ENCODE measurements at regions not wholly inside any gene's neighbourhood (a gene's known extent, or its start where the extent isn't known, plus 50 kb on each side); places are given as distances from the start of the nearest gene placed in this dataset.

DNA sequence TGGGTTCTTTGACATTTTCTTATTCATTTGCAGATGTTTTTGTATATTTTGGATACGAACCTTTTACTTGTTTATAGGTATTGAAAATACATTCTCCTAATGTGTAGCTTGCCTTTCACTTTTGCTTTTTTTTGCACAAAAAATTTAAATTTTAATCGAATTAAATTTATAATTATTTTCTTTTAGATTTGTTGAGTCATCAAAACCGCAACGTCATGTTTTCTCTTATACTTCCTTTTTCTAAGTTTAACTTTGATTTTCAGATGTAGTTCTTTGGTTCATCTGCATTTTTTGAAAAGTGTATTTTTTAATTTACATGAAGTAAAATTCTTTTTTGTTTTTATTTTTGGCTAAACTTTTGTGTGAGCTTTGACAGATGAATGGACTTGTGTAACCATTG is 243.7 kb upstream of the DPYD start:
- Histone ChIP-seq H3K36me3 (ENCODE audit: control insufficient read depth, insufficient read depth, low read length) (no peaks in the 10 kb centered on the region), H3K27me3 (replicated peaks; ENCODE audit: control insufficient read depth, insufficient read depth, low read length) (no peaks in the 10 kb centered on the region), H3K4me3 (replicated peaks; ENCODE audit: low read depth, low read length) (no peak overlapping the region)
- no peak for DNase-seq (ENCODE audit: extremely low read depth, insufficient read length)
- TF ChIP-seq, protein P1, sequence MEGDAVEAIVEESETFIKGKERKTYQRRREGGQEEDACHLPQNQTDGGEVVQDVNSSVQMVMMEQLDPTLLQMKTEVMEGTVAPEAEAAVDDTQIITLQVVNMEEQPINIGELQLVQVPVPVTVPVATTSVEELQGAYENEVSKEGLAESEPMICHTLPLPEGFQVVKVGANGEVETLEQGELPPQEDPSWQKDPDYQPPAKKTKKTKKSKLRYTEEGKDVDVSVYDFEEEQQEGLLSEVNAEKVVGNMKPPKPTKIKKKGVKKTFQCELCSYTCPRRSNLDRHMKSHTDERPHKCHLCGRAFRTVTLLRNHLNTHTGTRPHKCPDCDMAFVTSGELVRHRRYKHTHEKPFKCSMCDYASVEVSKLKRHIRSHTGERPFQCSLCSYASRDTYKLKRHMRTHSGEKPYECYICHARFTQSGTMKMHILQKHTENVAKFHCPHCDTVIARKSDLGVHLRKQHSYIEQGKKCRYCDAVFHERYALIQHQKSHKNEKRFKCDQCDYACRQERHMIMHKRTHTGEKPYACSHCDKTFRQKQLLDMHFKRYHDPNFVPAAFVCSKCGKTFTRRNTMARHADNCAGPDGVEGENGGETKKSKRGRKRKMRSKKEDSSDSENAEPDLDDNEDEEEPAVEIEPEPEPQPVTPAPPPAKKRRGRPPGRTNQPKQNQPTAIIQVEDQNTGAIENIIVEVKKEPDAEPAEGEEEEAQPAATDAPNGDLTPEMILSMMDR (IDR thresholded peaks at IDR 0.05; ENCODE audit: insufficient read depth, low read length, poor library complexity, severe bottlenecking), result no peak

DNA sequence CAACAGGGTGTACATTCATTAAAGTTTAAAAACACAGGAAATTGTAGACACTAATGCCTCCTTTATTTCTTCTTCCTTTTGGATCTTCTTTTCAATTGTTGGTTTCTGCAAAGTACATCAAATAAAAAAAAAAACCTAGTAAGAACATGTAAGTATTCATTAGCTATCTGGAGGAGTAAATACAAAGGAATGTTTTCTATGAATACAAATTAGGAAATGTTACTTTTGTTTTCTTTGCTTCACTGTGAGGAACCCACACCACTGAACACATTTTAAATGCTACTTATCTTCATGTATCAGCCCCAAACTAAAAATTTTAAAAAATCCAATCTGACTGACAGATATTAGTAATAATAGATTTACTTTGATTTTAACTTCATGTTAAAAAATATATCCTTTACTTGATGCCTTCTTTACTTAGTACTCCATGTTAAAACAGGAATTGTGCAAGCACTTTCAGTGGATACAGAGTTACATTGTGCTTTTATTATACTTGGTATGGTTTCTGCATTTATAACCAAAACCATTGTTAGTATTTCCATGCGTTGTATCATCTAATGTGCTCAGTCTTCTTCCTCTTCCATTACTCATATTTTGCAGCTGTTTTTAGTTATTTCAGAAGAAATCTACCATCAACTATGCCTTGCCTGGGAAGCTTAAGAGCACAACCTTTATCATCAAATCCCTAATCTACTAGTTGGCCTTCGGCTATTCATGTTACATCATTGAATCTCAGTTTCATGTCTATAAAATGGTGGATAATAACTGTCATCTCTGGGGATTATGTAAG is 236.9 kb upstream of the DPYD start:
- no peak for DNase-seq (ENCODE audit: extremely low read depth, insufficient read length)
- TF ChIP-seq, protein P1 (IDR thresholded peaks at IDR 0.05; ENCODE audit: insufficient read depth, low read length, poor library complexity, severe bottlenecking), result no peak
- Histone ChIP-seq H3K4me3 (replicated peaks; ENCODE audit: low read depth, low read length) (no peak overlapping the region), H3K36me3 (ENCODE audit: control insufficient read depth, insufficient read depth, low read length) (no peaks in the 10 kb centered on the region), H3K27me3 (replicated peaks; ENCODE audit: control insufficient read depth, insufficient read depth, low read length) (no peaks in the 10 kb centered on the region)

DNA sequence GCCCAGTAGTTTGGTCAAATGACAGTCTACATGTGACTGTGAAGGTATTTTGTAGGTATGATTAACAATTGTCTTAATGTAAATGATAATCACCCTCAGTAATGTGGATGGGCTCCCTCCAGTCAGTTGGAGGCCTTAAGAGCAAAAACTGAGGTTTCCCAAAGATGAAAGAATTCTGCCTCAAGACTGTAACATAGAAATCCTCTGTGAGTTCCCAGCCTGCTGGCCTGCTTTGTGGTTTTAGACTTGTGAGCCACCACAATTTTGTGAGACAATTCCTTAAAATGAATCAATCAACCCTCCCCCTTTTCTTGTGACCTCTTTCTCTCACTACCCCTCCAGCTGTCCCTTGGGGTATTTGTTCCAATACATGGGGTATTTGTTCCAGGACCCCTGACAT is 226.4 kb upstream of the DPYD start:
- no peak overlapping the region for H3K4me3 ChIP-seq (replicated peaks; ENCODE audit: low read depth, low read length)
- TF ChIP-seq, protein P1 (IDR thresholded peaks at IDR 0.05; ENCODE audit: insufficient read depth, low read length, poor library complexity, severe bottlenecking), result no peak
- no peaks in the 10 kb centered on the region for H3K36me3 ChIP-seq (ENCODE audit: control insufficient read depth, insufficient read depth, low read length)
- DNase-seq (ENCODE audit: extremely low read depth, insufficient read length), result no peak
- no peaks in the 10 kb centered on the region for H3K27me3 ChIP-seq (replicated peaks; ENCODE audit: control insufficient read depth, insufficient read depth, low read length)

DNA sequence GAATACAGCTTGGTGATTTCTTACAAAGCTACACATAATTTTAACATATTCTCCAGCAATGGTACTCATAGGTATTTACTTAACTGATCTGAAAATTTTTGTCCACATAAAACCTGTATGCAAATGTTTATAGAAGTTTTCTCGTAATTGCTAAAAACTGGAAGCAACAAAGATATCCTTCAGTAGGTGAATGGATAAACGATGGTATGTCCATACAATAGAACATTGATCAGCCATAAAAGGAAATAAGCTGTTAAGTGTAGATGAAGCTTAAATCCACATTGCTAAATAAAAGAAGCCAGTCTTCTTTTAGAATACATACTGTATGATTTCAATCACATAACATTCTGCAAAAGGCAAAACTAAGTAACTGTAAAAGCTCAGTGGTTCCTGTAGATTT is 224.8 kb upstream of the DPYD start:
- no peak for DNase-seq (ENCODE audit: extremely low read depth, insufficient read length)
- Histone ChIP-seq H3K4me3 (replicated peaks; ENCODE audit: low read depth, low read length) (no peak overlapping the region), H3K27me3 (replicated peaks; ENCODE audit: control insufficient read depth, insufficient read depth, low read length) (no peaks in the 10 kb centered on the region), H3K36me3 (ENCODE audit: control insufficient read depth, insufficient read depth, low read length) (no peaks in the 10 kb centered on the region)
- TF ChIP-seq, protein P1 (IDR thresholded peaks at IDR 0.05; ENCODE audit: insufficient read depth, low read length, poor library complexity, severe bottlenecking), result no peak

DNA sequence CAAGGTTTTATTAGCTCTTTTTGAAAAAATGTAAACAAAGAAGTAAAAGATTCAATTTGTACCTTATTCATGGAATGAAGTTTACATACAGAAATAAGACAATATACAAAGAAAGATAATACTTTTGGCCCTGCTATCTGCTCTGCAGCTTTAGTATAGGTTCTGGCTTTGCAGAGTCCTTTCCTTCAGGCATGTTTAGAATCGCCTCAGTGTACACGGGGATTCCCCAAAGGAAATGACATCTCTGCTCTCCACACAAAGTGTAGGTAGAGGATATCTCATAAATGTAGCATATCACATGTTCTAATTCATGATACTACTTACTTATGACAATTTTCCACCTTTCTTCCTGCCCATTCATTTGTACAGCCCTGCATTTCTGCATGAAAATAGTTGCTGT is 222.6 kb upstream of the DPYD start:
- TF ChIP-seq, protein P1 (IDR thresholded peaks at IDR 0.05; ENCODE audit: insufficient read depth, low read length, poor library complexity, severe bottlenecking), result no peak
- no peak for DNase-seq (ENCODE audit: extremely low read depth, insufficient read length)
- Histone ChIP-seq H3K4me3 (replicated peaks; ENCODE audit: low read depth, low read length) (no peak overlapping the region), H3K27me3 (replicated peaks; ENCODE audit: control insufficient read depth, insufficient read depth, low read length) (no peaks in the 10 kb centered on the region), H3K36me3 (ENCODE audit: control insufficient read depth, insufficient read depth, low read length) (no peaks in the 10 kb centered on the region)
